Stimulated activated CD8-positive, alpha-beta memory T cell treated with anti-CD3 and anti-CD28 coated beads, Interleukin-15, amount 100 ng/mL, for 48 hours (primary cell): ENCODE measurements at regions not wholly inside any gene's neighbourhood (a gene's known extent, or its start where the extent isn't known, plus 50 kb on each side); places are given as distances from the start of the nearest gene placed in this dataset.

ENCODE experiments used
- DNase-seq, 2 donors: peaks; one replicate each; pipeline ENCODE4 v3.0.0-alpha.2; 2020; ENCODE audit warnings: low read depth in 2 of 2

GRCh38 chr1:209503196-209503595 lies 80.3 kb upstream of the CAMK1G start:
- DNase-seq = no peak

DNA sequence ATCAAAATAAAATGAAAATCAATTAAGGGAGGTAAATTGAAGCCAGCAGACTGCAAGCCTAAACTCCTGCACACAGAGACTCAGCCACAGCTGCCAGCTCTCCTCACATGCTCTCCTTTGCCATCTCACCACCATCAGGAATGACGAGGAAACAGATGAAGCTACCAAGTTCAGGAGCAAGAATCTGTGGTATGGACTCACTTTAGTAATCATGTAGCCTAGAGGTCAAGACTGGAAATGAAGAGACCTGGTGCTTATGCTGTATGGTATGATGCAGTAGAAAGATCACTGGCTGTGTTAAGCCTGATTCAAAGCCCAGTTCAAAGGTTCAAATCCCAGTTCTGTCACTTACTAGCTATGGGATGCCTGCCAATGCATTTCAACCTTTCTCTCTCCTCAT lies 78.9 kb upstream of the CAMK1G start:
- DNase-seq = no peak

- DNase-seq = no peak
Observed at GRCh38 chr1:209505044-209505443, 78.5 kb upstream of the CAMK1G start.

DNA sequence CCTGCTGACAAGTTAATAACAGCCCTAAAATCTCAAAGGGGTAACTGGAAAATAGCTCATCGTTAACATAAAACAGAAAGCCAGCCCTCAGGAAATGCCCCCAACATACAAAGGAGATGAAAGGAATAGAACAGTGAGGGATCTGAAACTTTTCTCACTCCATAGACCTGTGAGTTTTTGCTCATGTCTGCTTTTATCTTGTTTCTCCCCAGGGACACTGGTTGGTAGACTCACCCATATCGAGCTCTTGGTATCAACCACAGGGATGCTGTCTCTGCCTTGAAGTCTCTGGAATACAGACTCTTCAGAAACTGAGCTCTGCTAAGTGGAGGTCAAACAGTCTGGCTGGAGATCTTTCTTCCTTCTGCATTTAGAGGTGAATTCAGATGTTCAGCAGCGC lies 77.4 kb upstream of the CAMK1G start:
- DNase-seq = no peak

- no peak for DNase-seq
Observed at GRCh38 chr1:209509039-209509438, 74.5 kb upstream of the CAMK1G start.

- DNase-seq = no peak
Observed at GRCh38 chr1:209510063-209510462, 73.5 kb upstream of the CAMK1G start.

DNA sequence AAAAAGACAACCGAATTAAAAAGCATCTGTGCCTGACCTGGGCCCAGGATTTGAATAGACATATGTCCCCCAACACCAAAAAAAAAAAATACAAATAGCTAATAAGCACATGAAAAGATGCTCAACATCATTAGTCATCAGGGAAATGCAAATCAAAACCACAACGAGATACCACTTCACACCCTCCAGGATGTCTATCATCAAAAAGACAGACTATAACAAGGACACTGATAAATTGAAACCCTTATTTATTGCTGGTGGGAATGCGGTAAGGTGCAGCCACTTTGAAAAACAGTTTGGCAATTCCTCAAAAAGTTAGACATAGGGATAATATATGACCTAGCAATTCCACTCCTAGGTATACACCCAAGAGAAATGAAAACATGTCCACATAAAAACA lies 72.3 kb upstream of the CAMK1G start:
- no peak for DNase-seq

DNA sequence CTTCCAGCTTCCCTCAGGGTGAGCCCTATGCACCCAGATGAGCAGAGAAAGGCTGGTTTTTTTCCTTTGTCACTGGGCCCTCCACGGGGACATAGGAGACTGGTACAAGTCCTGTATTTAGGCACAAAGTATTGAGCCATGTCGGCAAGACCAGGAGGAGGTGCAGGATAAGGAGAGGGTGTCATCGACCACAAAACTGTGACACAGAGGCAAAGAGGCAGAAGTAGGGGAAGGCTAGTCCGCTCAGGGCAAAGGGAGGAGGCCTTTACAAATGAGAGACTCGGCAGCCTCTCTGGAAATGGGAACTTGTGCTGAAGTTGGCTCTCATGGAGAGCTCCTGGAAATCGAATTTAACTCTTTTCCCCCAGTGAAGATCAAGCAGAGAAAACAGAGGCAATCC lies 70.7 kb upstream of the CAMK1G start:
- no peak for DNase-seq

- no peak for DNase-seq
Observed at GRCh38 chr1:209513226-209513625, 70.3 kb upstream of the CAMK1G start.

GRCh38 chr1:209516771-209517680 lies 66.5 kb upstream of the CAMK1G start:
- no peak for DNase-seq

- DNase-seq = no peak
Observed at GRCh38 chr1:209517681-209518050, 65.8 kb upstream of the CAMK1G start.

GRCh38 chr1:209519786-209520185 lies 63.7 kb upstream of the CAMK1G start:
- no peak for DNase-seq

GRCh38 chr1:209522826-209523225 lies 60.7 kb upstream of the CAMK1G start:
- DNase-seq = no peak

- DNase-seq = no peak
Observed at GRCh38 chr1:209526137-209526536, 57.4 kb upstream of the CAMK1G start.

DNA sequence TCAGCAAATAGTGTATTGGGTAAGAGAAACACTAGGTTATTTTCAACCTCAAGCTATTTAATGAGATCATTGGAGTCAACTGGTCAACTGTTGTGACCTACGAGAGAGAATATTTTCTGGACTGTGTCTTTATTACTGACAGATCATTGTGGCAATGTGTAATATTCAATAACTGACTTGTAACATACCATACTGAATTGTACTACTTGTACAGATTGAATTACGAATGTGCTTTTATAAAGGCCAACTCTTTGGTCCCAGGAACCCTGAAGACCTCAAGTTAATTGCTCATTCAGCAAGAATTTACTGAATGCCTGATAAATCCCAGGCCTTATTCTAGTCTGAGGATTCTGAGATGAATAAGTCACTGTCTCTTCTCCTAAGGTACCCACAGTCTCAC lies 56.1 kb upstream of the CAMK1G start:
- DNase-seq = no peak

GRCh38 chr1:209527993-209528717 lies 55.4 kb upstream of the CAMK1G start:
- no peak for DNase-seq

DNA sequence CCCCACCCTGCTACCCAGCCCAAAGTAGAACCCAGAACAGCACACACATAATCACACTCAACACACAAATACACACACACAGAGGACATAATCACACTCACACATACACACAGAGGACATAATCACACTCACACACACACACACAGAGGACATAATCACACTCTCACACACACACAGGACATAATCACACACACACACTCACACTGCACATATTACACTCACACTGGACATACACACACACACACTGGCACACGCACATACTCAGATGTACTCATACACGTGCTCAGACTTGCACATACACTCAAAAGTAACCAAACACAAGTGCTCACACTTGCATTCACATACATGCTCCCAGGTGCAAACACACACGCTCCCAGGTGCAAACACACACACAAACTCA lies 54.3 kb upstream of the CAMK1G start:
- no peak for DNase-seq

- DNase-seq = no peak
Observed at GRCh38 chr1:209531006-209531405, 52.5 kb upstream of the CAMK1G start.

DNA sequence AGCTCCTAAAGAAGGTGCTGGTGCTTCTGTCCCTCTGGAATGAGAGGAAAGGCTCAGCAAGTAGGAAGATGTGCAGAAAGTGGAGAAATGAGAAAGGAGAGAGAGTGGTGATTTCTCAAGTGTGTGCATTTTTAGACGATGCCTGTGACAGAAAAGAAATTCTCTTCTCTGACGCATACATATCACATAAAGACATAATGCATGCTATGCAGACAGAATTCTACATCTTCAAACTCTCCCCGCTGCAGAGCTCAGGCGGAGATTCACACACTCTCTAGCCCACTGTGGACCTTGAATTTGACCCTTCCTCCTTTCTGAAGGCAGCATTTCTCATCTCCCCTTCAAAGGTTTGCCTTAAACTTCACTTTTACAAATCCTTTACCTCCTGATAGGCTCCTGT lies 52.0 kb upstream of the CAMK1G start:
- DNase-seq = no peak
